AML-193 (cell line): ENCODE measurements at regions not wholly inside any gene's neighbourhood (a gene's known extent, or its start where the extent isn't known, plus 50 kb on each side); places are given as distances from the start of the nearest gene placed in this dataset.
"Not testable (repeated sequence)": the region's sequence is repeated elsewhere in the genome, so short reads cannot be mapped to it uniquely, and the experiment has no call there.

Source experiments
- DNase-seq, 2 experiments: peaks; one replicate each; lab custom pipeline; 2025; lab: John Stamatoyannopoulos, UW

GRCh38 chr13:24931450-24932251 lies 164.3 kb upstream of the PABPC3 start:
- DNase-seq, result no peak

- peak; percentile 52 to 53 for DNase-seq
Measured at GRCh38 chr13:24933106-24934023, 162.6 kb upstream of the PABPC3 start.

DNA sequence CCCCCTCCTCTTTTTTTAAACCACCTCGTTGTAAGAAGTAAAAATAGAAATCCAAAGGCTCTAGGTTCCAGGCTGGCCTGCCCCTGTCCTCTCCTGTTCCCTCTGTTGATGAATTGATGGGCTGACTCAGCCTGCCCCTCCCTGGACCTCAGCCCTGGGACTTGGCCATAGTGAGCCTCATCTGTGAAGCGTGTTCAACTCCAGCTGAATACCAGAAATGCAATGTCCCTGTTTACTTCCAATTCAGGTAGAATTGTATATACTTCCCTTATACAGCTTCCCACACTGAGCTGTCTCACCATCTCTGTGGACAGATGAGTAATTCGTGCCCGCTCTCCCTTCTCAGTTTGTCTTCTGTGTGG lies 161.9 kb upstream of the PABPC3 start:
- DNase-seq, result not testable (repeated sequence)

DNA sequence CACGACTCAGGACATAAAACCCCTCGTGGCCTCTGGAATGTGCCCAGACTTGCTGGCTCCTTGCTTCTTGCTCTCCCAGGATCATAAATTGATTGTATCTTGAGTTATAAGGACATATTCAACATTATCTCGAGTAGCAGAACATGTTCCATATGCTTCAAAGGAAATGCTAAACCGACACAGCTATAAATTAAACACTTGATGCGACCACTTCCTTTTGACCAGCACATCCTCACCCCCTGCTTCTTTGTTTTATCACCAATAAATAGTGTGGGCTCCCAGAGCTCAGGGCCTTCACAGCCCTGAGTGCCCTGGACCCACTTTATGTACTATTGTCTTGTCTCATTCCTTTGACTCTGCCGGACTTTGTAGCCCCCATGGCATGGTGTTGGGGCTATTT lies 157.0 kb upstream of the PABPC3 start:
- DNase-seq, result no peak

DNA sequence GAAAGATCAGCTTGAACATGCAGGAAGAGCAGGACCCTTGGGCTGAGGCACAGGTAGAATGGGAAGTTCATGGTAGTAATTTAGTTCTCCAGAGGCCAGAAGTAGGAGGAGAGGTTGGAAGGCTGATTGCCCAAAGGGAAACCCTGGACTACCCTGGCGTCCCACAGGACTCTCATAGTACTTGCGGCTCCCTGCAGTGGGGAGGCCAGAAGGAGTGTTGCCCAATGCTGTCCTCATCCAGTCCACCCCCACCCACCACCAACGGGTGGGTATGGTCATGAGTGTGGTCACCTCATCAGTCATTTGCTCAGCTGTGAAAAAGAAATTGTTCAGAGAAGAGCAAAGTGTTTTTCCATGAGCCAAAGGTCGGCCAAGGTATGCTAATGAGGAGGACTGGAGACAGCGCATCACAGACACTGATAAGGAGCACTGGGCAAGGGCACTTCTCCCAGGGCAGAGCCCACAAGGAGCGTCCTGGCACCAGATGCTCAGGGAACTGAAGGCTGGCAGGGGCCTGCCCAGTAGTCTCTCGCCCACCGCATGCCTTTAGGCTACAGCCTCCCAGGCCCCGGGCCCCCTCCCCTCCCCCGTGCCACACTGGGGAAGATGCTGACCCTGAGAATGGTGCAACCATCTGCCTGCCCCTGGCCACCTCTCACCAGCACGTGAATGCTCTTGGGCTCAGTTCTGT lies 154.8 kb upstream of the PABPC3 start:
- DNase-seq, result not testable (repeated sequence)

GRCh38 chr13:24943136-24943535 lies 152.8 kb upstream of the PABPC3 start:
- DNase-seq, result no peak

GRCh38 chr13:24944073-24944472 lies 151.9 kb upstream of the PABPC3 start:
- DNase-seq, result not testable (repeated sequence)

DNA sequence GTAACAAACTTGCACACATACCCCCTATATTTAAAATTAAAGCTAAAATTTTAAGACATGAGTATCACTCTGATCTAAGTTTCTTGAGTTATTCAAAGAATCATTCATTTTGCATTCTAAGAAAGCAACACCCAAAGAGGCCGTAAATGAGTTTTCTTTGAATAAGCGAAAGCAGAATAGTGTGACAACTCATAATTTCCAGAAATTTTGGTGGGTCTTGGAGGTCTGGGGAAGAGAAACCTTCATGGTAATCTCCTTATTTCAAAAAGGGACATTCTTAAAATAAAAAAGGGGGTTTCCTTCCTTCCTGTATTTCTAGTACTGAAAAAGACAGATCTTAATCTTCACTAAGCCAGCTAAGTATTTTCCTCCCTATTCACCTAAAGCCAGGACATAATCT lies 147.0 kb upstream of the PABPC3 start:
- DNase-seq, result not testable (repeated sequence)

DNA sequence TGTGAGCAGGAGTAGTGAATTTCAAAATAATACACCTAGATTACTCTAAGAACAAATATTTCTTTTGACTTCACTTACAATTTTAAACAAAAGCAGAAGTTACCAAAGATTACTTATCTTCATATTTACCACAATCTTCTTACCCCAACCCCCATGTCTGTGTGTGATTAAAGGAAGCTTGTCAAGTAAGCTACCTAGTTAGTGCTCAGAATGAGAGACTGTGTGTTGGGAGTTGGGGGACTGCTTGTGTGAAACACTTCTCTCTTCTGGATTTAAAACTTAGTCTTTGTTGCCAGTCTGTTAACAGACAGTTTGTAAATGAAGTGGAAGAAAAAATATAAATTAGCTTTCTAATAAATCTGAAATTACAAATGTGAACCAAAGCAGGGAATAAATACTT lies 145.3 kb upstream of the PABPC3 start:
- not testable (repeated sequence) for DNase-seq

DNA sequence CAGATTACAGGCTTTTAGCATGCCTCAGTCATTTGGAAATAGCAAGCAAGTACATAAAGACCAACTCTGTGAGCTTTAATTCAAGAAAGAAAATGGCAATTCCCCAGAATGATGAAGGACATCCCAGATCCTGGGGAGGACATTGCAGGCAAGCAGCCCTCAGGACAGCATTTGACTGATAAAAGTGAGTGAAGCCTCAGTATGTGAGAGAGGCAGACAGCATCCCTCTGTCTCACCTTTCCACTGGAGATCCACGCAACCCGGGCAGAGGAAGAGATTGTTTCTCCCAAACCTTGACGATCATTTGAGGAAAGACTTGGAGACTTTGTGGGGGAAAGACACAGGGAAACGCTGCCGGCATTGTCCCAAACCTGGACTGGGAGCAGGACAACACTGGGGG lies 128.0 kb upstream of the PABPC3 start:
- DNase-seq, result not testable (repeated sequence)

GRCh38 chr13:24968416-24968815 lies 127.5 kb upstream of the PABPC3 start:
- not testable (repeated sequence) for DNase-seq

DNA sequence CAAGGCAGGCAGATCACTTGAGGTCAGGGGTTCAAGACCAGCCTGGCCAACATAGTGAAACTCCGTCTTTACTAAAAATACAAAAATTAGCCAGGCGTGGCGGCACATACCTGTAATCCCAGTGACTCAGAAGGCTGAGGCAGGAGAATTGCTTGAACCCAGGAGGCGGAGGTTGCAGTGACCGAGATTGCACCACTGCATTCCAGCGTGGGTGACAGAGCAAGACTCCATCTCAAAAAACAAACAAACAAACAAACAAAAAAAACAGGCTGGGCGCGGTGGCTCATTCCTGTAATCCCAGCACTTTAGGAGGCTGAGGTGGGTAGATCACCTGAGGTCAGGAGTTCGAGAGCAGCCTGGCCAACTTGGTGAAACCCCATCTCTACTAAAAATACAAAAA lies 122.8 kb upstream of the PABPC3 start:
- not testable (repeated sequence) for DNase-seq

DNA sequence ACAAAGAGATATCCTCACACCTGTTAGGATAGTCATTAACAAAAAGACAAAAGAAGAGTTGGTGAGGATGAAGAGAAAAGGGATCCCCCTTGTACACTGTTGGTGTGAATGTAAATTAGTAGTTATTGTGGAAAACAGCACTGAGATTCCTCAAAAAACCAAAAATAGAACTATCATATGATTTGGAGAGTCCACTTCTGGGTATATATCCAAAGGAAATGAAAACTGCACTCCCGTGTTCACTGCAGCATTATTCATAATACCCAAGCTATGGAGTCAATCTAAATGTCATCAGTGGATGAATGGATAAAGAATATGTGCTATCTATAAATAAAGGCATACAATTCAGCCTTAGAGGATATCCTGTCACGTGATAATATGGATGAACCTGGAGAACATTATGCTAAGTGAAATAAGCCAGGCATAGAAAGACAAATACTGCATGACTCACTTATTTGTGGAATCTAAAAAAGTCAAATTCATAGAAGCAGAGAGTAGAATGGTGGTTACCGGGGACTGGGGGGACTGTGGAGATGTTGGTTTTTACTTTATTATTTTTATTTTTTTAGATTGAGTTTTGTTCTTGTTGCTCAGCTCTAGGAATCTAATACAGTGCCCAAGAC lies 114.6 kb upstream of the PABPC3 start:
- not testable (repeated sequence) for DNase-seq

DNA sequence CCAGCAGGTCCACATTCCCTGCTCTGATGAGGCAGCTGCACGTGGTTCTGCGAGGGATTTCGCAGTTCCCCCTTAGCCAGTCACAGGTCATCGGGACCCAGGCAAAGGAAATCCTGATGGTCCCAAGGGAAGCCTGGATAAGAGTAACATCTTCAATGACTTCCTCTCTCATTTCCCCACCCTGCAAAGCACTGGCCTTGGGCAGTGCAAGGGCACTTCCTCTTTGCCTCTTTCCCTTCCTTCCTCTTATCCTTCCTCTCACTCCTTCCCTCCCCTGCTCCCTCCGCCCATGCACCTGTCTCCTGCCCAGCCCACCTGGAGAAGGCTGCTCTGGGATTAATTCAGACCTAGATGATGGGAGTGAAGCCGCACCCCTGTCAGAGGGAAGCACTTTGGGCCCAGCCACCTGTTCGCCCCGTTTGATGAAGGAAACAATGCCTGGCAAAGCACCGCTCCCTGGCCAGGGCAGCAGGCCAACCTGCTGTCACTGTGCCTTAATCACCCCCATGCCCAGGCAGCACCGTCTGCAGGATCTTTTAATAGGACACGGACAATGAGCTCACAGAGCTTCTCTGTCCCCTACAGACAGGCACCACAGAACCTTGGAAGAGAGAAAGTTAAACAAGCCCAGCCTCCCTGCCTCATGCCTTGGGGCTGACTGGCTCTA lies 113.5 kb upstream of the PABPC3 start:
- DNase-seq, result peak; percentile 7 to 11

GRCh38 chr13:24983094-24983493 lies 112.8 kb upstream of the PABPC3 start:
- DNase-seq, result no peak

- DNase-seq, result no peak
Measured at GRCh38 chr13:24984134-24984533, 111.8 kb upstream of the PABPC3 start.

DNA sequence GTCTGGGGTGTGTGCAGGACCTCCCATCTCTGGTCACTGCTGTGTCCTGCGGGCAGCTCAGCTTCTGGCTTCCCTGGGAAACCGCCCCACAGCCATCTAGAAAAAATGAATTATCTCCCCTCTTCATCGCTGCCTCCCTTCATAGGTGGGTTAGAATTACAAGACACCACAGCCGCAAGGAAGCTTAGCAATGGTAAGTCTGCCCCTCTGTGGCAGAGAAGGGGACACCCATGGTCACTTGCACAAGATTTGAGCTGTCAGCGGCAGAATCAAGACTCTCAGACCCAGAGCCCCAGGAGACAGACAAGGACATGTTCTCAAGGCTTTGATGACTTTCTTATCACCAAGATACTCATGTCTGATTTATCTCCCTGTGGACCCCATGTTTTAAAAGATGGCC lies 110.8 kb upstream of the PABPC3 start:
- no peak for DNase-seq

DNA sequence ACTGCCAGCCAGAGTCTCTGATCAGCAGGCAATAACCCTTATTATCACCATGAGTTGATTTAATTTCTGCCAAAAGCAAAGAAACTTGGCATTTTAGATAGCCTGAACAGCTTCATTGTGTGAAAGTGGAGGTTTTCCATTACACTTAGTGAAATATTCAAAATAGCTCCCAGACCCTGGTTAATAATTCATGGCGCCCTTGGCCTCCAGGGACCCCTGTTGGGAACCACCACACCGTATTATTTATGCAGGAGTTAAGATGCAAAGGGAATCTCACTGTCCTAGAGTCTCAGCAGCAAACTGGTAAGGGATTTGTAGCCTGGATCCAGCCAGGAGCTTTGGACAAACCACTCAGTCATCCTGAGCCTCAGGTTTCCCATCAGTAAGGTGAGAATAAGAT lies 110.0 kb upstream of the PABPC3 start:
- no peak for DNase-seq

DNA sequence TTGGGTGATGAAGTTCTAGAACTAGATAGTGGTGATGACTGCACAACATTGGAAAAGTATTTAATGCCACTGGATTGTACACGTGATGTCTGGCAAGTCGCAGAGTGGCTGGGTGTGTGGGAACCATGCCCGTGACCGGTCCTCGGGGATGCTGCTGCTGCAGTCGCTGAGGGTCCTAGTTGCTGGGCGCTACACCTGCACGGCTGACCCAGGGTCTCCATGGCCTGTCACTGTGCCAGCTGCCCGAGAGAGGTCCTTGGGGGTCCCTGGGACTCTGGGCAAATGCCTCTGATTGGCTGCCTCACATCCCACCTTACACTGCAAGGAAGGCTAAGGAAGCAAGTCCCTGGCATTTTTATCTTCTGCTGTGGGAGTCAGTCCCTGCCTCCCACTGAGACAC lies 109.1 kb upstream of the PABPC3 start:
- no peak for DNase-seq

- DNase-seq, result not testable (repeated sequence)
Measured at GRCh38 chr13:24989959-24990358, 106.0 kb upstream of the PABPC3 start.

DNA sequence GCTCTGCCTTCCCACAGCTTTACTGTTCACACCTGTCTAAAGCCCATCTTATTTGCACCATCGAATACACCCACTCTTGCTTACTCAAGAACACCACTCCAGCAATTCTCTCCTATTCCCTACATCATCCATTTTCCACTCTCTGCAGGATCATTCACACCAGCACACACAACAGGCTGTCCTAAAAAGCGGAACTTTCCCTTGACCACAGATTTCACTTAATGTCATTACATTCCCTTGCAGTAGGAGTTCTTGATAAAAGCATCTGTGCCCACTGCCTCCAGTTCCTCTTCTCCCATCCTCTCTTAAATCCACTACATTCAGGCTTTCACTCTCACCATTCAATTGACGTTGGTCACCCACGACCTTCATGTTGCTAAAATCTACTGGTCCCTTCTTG lies 103.0 kb upstream of the PABPC3 start:
- DNase-seq, result peak; percentile 19 to 32
